ENCODE measurements at regions not wholly inside any gene's neighbourhood (a gene's known extent, or its start where the extent isn't known, plus 50 kb on each side); places are given as distances from the start of the nearest gene placed in this dataset.

GRCh38 chr7:115328018-115328417 is 406.1 kb downstream of the MDFIC start:
- DNase-seq (ENCODE audit: extremely low read depth in 1 of 4, low spot score in 3 of 4) (no peak), ATAC-seq (no peak), FAIRE-seq (no peak)
- H3K79me2 ChIP-seq (ENCODE audit: control insufficient read depth, insufficient read depth, low read length), result no peaks in the 10 kb centered on the region
- H3K27me3 ChIP-seq (ENCODE audit: control insufficient read depth in 2 of 2, insufficient read depth in 2 of 2, low read length in 2 of 2), result no peaks in the 10 kb centered on the region
- H3K9ac ChIP-seq (ENCODE audit: insufficient read depth in 1 of 2, low read depth in 2 of 2, low read length in 2 of 2), result no peak overlapping the region
- H3K27ac ChIP-seq (ENCODE audit: extremely low read depth, low read depth, low read length), result no peak overlapping the region
- BruUV-seq (replicated peaks), result no TSS peak
- no peak overlapping the region for H3K4me3 ChIP-seq
- POLR2A ChIA-PET, result no interaction called here
- H2AFZ ChIP-seq (ENCODE audit: low read depth, low read length), result no peak overlapping the region
- intact Hi-C loops (cut with micrococcal nuclease), result no loop called here
- WGBS (ENCODE audit: insufficient coverage, low coverage, missing lambda C conversion rate), result 2% methylated on average over 3 of the region's 3 CpGs
- H4K20me1 ChIP-seq (replicated peaks; ENCODE audit: control insufficient read depth, insufficient read depth, low read length), result no peaks in the 10 kb centered on the region
- in situ Hi-C loops (cut with MboI), result no loop called here
- CTCF ChIA-PET (ENCODE audit: low intra/inter-chr PET ratio), result no interaction called here
- no peak overlapping the region for H3K4me2 ChIP-seq (ENCODE audit: insufficient read depth, low read length)
- no peaks in the 10 kb centered on the region for H3K36me3 ChIP-seq (ENCODE audit: control insufficient read depth, insufficient read depth, low read length)
- H3K9me3 ChIP-seq (replicated peaks; ENCODE audit: control insufficient read depth, insufficient read depth, low read depth, low read length), result peaks cover 2% of the 10 kb centered on the region; the same call in 1 of the 2 replicates
- H3K4me1 ChIP-seq (replicated peaks in 1 of 2; ENCODE audit: control insufficient read depth in 2 of 2, insufficient read depth in 2 of 2, low read length in 2 of 2), result no peaks in the 10 kb centered on the region
- TF ChIP-seq ZNF23 (CRISPR knock-in tag; IDR thresholded peaks at IDR 0.05) (no peak), CCNT2 (IDR thresholded peaks at IDR 0.05; ENCODE audit: borderline replicate concordance, extremely low read depth, insufficient read length, low read depth, low read length) (no peak), SRSF7 (optimal IDR thresholded peaks at IDR 0.05; ENCODE audit: low read depth, low read length) (no peak), CHD4 (IDR thresholded peaks at IDR 0.05; ENCODE audit: insufficient read depth, insufficient replicate concordance, low read depth, low read length, poor library complexity, severe bottlenecking) (no peak), CHAMP1 (IDR thresholded peaks at IDR 0.05) (no peak), ZBTB26 (CRISPR knock-in tag; IDR thresholded peaks at IDR 0.05) (no peak), SRSF3 (IDR thresholded peaks at IDR 0.05; ENCODE audit: insufficient read depth, low read length) (no peak), E2F6 (IDR thresholded peaks at IDR 0.05; ENCODE audit: borderline replicate concordance in 1 of 2, extremely low read depth in 1 of 2, insufficient read depth in 1 of 2, insufficient read length in 1 of 2, low read depth in 1 of 2, low read length in 1 of 2, poor library complexity in 1 of 2, severe bottlenecking in 1 of 2) (no peak), DIDO1 (tag; IDR thresholded peaks at IDR 0.05; ENCODE audit: low read depth) (no peak), ARNT (IDR thresholded peaks at IDR 0.05) (no peak), RBBP5 (IDR thresholded peaks at IDR 0.05; ENCODE audit: borderline replicate concordance, insufficient read depth, low read length, poor library complexity, severe bottlenecking) (no peak), POLR2AphosphoS5 (IDR thresholded peaks at IDR 0.05; ENCODE audit: control insufficient read depth, insufficient read depth, low read depth, low read length) (no peak)
- no peaks in the 10 kb centered on the region for H3K9me1 ChIP-seq (ENCODE audit: control insufficient read depth, insufficient read depth, low read length)
